Germinal center (tissue), 1 donor: ENCODE measurements at regions not wholly inside any gene's neighbourhood (a gene's known extent, or its start where the extent isn't known, plus 50 kb on each side); places are given as distances from the start of the nearest gene placed in this dataset.
"Not testable (repeated sequence)": the region's sequence is repeated elsewhere in the genome, so short reads cannot be mapped to it uniquely, and the experiment has no call there.

ENCODE experiments used
- DNase-seq: peaks from one replicate; pipeline ENCODE4 v3.0.0; 2012; ENCODE audit warnings: mixed read lengths, low spot score

DNA sequence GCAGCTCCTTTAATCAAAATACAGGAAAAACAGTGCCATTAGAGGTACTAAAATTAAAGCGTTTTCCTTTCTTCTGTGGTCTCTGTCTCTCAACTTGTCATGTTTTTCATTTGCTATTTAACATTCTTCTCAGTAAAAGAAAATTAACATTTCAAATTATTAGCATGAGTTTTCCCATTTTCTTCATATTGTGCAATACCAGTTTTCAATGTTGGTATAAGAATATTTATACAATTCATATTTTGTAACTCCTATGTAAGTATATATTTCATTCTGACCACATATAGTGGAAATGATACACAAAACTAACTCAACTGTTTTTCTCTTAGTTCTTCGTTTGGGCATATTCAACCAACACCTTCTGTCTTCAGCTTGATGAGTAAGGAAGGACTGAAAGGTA lies 308.3 kb downstream of the HS3ST1 start:
- DNase-seq: no peak

DNA sequence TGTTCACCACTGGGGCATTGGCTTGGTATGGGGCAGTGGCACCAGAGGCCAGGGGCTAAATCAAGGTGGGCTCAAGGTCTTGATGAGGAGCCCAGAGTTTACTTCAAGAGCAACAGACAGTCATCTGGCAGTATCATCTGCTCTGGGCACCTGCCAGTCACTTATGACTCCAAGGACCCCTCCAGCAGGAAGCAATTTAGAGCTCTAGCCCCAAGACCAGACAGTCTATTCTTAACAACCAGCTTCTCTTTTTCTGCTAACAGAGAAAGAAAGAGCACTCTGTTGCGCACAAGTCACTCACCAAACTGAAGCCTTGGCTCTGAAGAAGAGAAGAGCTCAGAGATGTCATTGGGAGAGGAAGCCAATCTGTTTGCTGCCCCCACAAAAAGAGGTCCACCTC lies 309.2 kb downstream of the HS3ST1 start:
- no peak for DNase-seq

DNA sequence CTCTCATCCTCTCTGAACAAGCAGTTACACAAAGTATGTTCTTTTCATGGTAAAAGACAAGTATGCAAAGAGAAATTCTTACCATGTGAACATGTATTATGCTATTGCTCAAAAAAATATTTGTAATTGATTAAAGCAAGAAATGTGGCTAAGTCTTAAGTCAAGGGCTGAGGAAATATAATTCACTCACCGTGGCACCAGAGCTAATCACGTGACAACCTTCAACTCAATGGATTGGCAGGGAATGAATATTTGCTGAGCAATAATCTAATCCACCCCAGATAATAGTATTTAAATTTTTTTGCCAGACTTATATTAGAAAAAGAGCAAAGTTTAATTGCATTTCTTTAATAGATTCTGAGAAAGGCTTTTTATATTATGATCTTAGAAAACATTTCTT lies 310.2 kb downstream of the HS3ST1 start:
- no peak for DNase-seq

DNA sequence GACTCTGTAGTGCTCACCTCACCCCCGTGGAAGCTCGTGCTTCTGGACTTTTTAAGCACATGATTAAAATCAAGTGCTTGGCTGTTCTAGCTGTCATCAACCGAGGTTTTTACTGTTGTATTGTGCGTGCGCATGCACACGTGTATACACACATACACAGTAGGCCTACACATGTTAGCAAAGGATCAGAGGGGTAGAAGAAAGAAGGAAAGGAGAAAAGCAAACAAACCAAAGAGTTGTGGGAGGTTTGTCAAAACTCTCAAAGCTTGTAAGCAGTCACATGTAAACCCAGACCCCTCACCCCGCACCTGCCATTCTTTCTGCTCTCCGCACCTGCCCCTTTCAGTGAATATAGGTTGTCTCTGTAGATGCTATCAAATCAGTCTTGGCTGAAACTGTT lies 311.8 kb downstream of the HS3ST1 start:
- no peak for DNase-seq

DNA sequence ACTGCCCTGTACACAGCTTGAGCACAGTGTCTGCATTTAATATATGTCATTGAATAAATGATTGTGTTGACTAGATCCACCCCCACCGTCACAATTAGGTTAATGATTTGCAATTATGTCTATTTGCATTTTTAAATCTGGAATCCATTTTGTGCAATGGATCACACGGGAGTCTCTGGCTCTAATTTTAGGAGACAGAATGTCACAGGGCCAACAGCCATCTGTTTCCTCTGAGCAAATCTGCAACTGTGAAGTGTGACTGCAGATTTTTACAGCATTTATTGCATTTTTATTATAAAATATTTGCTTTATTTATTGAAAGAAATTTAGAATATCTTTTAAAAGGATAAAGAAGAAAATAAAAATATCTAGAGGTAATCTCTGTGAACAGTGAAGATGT lies 316.8 kb downstream of the HS3ST1 start:
- DNase-seq: no peak

DNA sequence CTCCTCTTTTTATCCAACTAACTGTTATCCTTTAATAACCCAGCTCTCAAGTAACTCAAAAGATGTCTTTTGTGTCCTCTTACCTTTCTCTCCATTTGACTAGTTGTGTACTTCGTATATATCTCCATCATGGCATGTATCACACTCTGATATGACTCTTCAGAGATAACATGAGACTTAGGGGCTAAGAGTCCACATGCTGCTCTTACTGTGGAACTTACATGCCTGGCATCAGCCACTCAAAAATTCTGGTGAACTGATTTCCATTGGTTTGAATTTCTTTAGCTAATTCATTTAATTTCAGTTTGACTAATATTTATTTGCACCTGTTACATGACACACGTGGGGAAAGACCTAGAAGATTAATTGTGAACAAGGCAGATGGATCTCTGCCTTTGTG lies 317.3 kb downstream of the HS3ST1 start:
- no peak for DNase-seq

DNA sequence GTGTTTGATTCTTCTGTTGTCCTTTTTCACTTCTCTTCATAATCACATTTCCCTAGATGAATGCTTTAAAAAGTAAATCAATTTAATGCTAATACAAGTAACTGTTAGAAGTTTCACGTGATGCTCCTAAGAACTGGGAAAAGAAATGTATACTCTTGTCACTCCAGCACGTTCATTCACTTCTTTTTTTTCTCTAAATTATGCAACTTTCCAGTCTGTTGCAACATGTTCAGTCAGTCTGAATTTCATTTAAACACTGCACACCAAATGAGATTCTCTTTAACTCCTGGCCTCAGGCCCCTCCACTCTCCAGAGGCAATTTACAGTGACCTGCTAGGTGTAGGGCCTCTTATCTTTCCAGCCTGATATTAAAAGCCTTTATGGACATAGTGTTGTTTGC lies 321.9 kb downstream of the HS3ST1 start:
- no peak for DNase-seq

DNA sequence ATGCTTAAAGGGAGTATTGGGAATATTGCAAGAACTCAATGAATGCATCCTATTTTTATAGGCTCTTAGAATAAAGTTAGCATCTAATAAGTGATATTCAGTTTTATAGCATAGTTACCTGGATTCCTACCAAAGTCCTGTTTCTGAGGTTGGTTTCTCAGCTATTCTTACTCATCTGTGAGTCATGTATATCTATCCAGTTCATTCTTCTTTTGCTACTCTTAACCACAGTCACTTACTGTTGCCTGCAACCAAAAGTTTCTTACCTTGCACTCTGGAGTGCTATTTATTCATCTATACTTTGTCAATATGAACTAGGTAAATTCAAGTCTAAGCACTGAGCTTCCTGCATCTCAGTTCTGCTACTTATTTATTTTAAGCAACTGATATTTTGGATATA lies 322.5 kb downstream of the HS3ST1 start:
- DNase-seq: no peak

DNA sequence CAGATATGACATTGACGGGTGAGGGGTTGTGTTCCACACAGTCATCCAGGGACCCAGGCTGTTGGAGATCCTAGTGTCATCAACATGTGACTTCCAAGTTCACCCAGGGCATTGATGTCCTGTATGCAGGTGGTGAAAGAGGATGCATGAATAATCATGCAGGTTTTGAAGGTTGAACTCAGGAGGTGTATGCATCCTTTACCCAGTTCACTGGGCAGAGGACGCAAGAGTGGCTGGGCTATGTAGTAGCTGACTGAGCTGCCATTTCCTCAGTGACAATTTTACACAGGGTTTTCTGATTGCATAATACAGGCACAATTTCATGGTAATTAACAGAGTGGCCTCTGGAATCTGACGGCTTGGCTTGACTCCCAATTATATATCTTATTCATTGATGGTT lies 323.0 kb downstream of the HS3ST1 start:
- no peak for DNase-seq

DNA sequence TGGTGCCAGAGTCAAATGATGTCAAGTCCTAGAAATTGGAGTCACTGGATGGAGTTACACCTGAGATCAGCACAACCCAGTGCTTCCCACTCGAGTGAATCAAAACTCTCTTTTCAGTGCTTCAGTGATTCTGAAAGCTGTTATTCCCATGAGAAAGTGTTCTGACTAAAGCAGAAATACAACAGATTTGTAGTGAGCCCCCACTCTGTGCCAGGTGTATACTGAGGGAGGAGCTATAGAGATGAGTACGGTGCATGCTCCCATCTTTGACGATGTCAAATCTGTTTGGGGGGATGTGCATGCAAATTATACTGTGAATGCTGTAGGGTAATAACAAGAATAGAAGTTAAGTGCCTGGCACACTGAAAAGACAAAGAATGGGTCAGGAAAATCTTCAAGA lies 330.2 kb downstream of the HS3ST1 start:
- peak; percentile 72 for DNase-seq

DNA sequence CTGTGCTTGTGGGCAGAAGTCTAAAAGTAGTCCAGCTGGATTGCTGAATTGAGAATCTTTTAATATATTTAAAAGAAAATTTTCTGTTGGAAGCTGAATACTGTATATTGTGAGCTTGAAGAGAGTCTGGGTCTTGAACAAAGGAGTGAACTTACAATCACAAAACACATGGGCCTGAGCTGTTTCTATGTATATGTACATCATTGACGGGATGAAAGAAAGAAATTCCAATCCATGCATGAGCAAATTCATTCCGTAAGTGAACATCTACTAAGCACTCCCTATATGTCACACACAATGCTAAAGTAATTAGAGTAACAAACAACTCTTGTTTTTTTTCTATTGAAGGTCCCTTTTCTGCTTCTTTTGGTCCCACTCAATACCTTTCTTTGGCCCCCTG lies 331.0 kb downstream of the HS3ST1 start:
- DNase-seq: no peak

DNA sequence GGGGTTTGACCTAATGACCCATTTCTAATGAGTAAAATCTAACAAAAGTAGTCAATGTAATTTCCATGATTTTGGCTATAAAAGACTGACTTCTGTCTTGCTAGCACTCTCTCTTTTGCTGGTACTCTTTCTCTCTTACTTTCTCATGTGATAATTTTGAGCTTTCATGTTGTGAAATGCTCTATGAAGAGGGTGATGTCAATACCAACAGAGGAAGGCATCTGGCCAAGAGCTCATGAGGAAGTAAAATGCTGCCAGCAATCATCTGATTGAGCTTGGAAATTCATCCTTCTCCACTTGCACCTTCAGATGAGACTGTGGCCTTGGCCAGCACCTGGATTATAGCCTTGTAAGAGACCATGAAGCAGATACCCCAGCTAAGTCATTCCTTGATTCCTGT lies 347.7 kb downstream of the HS3ST1 start:
- DNase-seq: no peak

DNA sequence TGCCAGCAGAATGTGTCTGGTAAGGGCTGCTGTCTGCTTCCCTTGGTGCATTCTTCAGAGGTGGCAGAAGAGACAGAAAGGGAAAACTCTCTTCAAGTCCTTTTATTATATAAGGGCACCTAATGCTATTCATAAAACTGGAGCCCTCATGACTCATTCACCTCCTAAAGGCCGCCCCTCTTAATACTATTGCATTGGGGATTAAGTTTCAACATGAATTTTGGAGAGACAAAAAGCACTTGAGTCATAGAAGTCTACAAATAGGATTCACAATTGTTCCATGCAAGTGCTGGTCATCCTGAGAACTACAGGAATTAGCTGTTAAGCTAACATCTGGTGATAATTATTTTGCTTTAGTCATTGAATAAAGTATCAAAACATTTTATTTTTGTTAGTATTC lies 349.5 kb downstream of the HS3ST1 start:
- no peak for DNase-seq

DNA sequence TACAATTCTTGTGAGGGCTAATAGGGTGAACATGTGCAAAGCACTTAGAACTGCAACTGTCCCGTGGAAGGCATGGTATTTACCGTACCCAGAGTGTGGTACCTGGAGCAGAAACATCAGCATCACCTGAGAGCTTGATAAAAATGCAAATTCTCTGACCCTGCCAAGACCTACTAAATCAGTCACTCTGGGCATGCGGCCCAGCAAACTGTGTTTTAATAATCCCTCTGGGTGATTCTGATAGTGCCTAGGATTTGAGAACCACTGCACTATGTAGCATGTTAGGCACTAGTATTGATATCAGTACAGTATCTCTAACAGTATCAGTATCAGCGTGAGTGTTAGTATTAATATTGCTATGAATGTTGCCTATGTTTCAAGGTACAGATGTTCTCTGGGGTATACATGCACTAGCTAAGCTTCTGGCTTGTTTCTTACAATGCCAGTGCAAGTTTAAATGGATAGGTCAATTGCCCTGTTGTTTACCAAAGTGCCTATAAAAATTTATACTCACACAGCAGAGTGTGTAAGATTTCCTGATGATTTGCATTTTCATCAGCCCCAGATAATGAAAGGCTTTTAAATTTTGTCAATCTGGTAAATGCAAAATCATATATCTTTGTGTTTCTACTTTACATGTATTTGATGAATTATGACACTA lies 354.0 kb downstream of the HS3ST1 start:
- no peak for DNase-seq

DNA sequence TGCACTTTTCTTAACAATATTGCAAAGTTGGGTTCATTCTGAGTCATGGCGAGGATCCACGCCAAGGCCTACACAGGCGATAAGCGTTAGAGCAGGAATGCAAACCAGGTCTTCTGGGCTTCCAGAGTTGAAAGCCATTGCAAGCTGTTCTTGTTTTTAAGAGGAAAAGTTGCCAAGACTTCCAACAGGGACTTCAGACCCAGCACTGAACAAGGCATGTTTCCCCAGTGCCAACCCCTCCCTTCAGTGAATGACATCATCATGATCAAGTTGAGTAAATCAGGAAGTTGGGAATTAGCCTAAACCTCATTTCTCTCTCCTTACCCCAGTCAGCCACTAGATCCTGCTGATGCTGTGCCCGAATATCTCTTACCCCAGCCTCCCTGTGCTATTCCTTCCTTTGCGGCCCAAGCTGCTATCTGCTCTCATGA lies 355.1 kb downstream of the HS3ST1 start:
- DNase-seq: no peak

DNA sequence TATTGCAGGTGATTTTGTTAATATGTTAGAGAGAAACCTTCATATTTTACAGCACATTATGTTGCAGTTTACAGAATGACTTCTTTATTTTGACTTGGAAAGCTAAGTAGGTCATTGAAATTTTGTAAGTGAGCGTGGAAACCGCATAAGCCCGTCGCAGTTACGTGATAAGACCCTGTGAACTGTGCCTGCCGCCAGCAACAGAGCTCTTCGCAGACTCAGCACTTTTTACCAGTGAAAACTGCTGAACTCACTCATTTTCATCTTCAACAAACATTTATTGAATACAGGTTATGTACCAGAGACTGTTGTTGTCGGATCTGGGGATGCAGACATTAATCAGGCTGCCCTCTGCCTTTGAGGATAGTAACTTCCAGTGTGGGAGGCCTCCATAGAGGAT lies 355.7 kb downstream of the HS3ST1 start:
- no peak for DNase-seq

DNA sequence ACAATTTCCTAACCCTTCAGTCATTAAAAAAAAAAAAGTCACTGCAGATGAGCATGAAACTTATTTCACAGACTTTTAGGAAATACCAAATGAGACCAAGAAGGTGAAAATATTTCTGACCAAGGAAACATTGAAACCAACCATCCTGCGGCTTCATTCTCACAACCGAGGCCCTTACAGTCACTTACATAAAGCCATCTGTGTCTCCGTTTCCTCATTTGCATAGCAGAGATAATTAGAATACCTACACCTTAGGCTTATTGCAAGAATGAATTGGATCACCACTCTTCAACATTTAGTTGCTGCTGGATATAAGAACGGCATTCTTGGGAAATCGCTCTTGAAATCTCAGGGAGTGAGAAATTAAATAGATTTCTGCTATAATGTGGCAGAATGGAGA lies 356.2 kb downstream of the HS3ST1 start:
- no peak for DNase-seq

DNA sequence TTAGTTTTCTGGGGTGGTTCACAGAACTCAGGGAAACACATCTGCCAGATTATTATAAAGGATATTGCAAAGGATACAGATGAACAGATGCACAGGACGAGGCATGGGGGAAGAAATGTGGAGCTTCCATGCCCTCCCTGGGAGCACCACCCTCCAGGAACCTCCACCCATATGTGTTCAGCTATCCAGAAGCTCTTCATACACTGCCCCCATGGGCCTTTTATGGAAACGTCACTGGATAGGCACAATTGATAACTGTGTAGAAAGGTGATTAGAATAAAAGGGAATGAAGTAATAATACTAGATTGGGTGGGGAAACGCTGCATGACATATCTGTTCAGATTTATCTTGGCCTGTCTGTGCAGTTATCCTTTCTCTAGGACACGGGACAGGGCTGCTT lies 357.9 kb downstream of the HS3ST1 start:
- DNase-seq: no peak

DNA sequence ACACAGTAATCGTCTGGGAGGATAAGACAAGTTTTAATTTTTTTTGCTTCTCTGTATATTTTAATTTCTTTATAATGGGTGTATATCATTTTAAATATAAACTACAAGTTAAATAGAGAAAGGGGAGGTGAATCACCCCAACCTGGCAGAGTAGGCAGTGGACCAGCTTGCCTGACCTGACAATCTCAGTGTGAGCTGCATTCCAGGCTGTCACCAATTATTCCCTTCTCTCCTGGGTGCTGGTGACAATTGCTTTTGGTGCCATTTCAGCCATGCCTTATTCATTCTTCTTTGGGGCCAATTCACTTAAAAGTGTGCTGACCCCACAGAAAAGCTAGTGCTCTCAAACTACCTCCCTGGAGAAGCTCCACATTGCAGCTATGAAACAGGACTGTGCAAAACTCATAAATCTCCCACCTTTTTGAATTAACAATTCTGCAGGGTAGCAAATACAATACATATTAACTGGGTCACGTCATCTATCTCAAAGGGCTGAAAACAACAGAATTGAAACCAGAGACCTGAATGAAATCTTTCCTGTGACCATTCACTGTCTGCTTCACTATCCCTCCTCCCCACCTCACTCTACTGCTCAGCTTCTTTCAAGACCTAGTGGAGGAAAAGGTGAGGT lies 359.0 kb downstream of the HS3ST1 start:
- no peak for DNase-seq

DNA sequence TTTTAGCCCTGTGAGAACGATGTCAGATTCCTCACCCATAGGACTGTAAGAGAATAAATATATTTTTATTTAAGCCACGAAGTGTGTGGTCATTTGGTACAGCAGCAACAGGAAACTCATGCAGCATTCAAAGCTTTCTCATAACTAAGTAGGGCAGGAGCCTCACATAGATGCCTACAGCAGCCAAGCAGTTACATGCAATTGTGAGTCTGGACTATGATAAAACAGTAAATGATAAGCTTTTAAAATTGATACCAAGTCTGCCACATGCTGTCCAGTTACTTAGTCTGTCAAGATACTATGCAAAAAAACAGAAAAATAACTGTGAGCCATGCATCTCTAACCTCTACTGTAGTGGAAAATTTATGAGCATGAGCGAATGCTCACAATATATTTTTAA lies 359.6 kb downstream of the HS3ST1 start:
- DNase-seq: no peak

DNA sequence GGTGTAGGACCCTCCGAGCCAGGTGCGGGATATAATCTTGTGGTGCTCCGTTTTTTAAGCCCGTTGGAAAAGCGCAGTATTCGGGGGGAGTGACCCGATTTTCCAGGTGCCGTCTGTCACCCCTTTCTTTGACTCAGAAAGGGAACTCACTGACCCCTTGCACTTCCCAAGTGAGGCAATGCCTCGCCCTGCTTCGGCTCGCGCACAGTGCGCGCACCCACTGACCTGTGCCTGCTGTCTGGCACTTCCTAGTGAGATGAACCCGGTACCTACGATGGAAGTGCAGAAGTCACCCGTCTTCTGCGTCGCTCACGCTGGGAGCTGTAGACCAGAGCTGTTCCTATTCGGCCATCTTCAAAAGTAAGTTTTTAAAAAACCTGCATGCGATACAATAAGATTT lies 362.1 kb downstream of the HS3ST1 start:
- not testable (repeated sequence) for DNase-seq

DNA sequence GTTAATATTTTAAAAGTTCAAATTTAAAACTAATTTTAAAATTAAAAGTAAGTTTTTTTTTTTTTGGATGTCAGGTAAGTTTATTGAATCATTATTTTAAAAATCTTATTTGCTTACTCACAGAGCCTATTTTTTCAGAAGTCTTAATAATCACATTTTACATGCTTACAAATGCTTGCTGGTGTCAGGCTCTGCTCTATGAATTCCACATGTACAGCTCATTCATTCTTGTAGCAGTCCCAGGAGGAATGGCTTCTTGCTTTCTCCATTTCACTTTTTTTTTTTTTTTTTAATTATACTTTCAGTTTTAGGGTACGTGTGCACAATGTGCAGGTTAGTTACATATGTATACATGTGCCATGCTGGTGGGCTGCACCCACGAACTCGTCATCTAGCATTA lies 368.1 kb downstream of the HS3ST1 start:
- not testable (repeated sequence) for DNase-seq

DNA sequence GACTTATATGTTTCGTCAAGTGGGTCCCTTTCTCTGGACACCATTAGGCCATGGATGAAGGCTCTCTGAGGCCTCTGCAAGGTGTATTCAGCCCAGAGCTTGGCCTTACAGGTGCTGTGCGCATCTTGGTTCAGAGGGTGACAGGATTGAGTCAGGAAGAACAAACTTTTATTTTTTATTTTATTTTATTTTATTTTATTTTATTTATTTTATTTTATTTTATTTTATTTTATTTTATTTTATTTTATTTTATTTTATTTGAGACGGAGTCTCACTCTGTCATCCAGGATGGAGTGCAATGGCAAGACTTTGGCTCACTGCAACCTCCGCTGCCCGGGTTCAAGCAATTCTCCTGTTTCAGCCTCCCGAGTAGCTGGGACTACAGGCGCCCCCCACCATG lies 370.4 kb upstream of the CLNK start:
- not testable (repeated sequence) for DNase-seq

DNA sequence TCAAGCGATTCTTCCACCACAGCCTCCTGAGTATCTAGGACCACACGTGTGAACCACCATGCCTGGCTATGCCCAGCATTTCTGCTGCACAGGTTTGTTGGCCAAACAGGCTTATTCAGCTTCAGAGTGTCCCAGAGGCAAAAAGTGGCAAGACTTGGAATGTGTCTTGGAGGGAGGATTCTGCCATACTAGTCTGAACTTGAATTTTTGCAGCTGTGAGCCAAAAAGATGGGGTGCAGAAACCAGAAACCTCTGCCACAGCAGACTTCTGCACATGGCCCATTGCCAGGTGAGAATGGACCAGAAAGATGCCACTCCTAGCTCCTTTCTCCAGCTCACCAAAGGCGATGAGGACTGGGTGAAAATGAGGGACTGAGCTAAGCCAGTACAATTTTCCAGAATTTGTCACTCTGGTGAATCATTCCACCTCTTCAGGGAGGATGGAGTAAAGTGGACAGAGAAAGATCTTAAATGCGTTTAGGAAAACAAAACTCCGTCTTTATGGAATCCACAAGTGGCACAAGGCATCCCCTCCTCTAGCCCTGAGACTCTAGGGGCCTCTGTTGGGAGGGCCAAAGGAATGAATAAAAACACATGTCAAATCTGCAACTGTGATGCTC lies 369.1 kb upstream of the CLNK start:
- DNase-seq: no peak
